Osteoblast (primary cell): ENCODE measurements at regions not wholly inside any gene's neighbourhood (a gene's known extent, or its start where the extent isn't known, plus 50 kb on each side); places are given as distances from the start of the nearest gene placed in this dataset.
A peak's percentile ranks its signal among the peaks of the same experiment; 100 is the strongest.

Source experiments
- DNase-seq: peaks from one replicate; pipeline ENCODE4 v3.0.0; 2011; ENCODE audit warnings: low spot score, mixed read lengths; ENCODE audit not compliant: insufficient read length; ENCODE audit errors: missing footprints
- H2AFZ ChIP-seq: 2 replicates; pipeline ENCODE4 v1.6.0; 2011; ENCODE audit warnings: mild to moderate bottlenecking, low read length
- H3K27ac ChIP-seq: 2 replicates; pipeline ENCODE4 v1.5.1; 2011; ENCODE audit warnings: mild to moderate bottlenecking, low read depth, low read length, moderate library complexity
- H3K27me3 ChIP-seq: 2 replicates; pipeline ENCODE4 v1.6.0; 2012; ENCODE audit warnings: mild to moderate bottlenecking, control low read depth, inconsistent platforms, low read length, moderate library complexity; ENCODE audit not compliant: insufficient read depth
- H3K36me3 ChIP-seq: 2 replicates; pipeline ENCODE4 v1.5.1; 2011; ENCODE audit warnings: mild to moderate bottlenecking, low read length, control low read depth, moderate library complexity; ENCODE audit not compliant: insufficient read depth
- H3K4me1 ChIP-seq: 2 replicates; pipeline ENCODE4 v1.5.1; 2011; ENCODE audit warnings: mild to moderate bottlenecking, low read length, control low read depth, moderate library complexity; ENCODE audit not compliant: insufficient read depth
- H3K4me2 ChIP-seq: 2 replicates; pipeline ENCODE4 v1.6.0; 2011; ENCODE audit warnings: mild to moderate bottlenecking, low read length; ENCODE audit not compliant: insufficient read depth
- H3K4me3 ChIP-seq: fragments of 200-600 bp; sonication (generic); 3 replicates; pipeline ENCODE4 v1.5.1; 2012; ENCODE audit warnings: mild to moderate bottlenecking, low read length, inconsistent platforms; ENCODE audit not compliant: insufficient read depth
- H3K79me2 ChIP-seq: 2 replicates; pipeline ENCODE4 v1.6.0; 2012; ENCODE audit warnings: mild to moderate bottlenecking, low read length, control low read depth, inconsistent platforms; ENCODE audit not compliant: insufficient read depth
- H3K9me3 ChIP-seq: 2 replicates; pipeline ENCODE4 v1.5.1; 2011; ENCODE audit warnings: low read depth, low read length, control low read depth
- H4K20me1 ChIP-seq: 2 replicates; pipeline ENCODE4 v1.6.0; 2012; ENCODE audit warnings: mild to moderate bottlenecking, low read length, control low read depth; ENCODE audit not compliant: insufficient read depth
- TF ChIP-seq, protein P1 (sequence below): IDR thresholded peaks from 2 replicates; pipeline ENCODE4 v1.5.1; 2011; ENCODE audit warnings: mild to moderate bottlenecking, low read depth, low read length, moderate library complexity; ENCODE audit errors: extremely low read depth

DNA sequence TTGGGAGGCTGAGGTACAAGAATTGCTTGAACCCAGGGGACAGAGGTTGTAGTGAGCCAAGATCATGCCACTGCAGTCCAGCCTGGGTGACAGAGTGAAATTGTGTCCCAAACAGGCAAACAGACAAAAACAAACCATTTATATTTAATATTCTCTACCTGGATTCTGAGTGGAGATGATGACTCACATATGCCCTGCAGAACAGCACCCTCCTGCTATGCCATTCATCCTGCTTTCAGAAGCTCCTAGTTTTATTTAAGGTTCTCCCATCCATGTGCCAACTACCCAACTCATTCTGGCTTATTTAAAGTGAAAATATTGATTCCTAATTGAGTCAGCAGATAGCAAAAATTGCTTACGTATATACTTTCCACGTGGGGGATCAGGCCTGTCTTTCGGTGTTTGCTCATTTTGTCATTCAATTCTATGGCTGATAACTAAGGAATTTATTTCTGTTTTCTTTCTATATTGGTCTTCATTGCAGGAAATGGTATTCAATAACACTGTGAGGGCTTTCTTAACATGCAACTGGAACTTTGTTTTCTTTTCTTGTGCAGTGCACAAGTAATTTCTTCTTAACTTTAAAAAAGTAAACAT, 459.1 kb upstream of the JAG1 start:
- no peaks in the 10 kb centered on the region for H3K4me1 ChIP-seq
- no peaks in the 10 kb centered on the region for H3K27me3 ChIP-seq
- TF ChIP-seq, protein P1, sequence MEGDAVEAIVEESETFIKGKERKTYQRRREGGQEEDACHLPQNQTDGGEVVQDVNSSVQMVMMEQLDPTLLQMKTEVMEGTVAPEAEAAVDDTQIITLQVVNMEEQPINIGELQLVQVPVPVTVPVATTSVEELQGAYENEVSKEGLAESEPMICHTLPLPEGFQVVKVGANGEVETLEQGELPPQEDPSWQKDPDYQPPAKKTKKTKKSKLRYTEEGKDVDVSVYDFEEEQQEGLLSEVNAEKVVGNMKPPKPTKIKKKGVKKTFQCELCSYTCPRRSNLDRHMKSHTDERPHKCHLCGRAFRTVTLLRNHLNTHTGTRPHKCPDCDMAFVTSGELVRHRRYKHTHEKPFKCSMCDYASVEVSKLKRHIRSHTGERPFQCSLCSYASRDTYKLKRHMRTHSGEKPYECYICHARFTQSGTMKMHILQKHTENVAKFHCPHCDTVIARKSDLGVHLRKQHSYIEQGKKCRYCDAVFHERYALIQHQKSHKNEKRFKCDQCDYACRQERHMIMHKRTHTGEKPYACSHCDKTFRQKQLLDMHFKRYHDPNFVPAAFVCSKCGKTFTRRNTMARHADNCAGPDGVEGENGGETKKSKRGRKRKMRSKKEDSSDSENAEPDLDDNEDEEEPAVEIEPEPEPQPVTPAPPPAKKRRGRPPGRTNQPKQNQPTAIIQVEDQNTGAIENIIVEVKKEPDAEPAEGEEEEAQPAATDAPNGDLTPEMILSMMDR = no peak
- no peak overlapping the region for H3K27ac ChIP-seq
- no peak overlapping the region for H3K4me3 ChIP-seq
- H3K79me2 ChIP-seq = no peaks in the 10 kb centered on the region
- H3K4me2 ChIP-seq = no peak overlapping the region
- no peaks in the 10 kb centered on the region for H3K36me3 ChIP-seq
- no peaks in the 10 kb centered on the region for H4K20me1 ChIP-seq
- no peak for DNase-seq
- no peaks in the 10 kb centered on the region for H3K9me3 ChIP-seq
- no peak overlapping the region for H2AFZ ChIP-seq

DNA sequence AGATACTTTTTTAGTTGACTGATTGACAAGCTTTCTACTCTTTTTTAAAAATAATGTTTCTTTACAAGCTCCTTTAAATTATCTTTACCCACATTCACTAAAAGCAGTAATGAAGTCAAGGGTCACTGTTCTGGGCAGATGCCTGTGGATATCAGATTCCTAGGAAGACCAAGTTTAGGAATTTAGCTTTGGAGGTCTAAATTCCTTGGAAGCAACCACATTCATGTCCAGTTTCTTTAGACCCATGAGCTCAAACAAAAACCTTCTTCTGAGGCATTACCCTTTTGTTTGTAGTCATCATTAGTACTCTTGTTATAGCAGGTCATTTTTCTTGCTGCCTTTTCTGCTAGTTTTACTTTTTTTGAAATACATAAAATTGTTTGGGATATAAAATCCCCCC, 462.9 kb upstream of the JAG1 start:
- Histone ChIP-seq H3K4me3 (no peak overlapping the region), H2AFZ (no peak overlapping the region), H3K4me2 (no peak overlapping the region), H3K4me1 (peaks cover 5% of the 10 kb centered on the region), H3K79me2 (no peaks in the 10 kb centered on the region), H3K9me3 (no peaks in the 10 kb centered on the region), H3K27me3 (no peaks in the 10 kb centered on the region), H3K36me3 (no peaks in the 10 kb centered on the region), H4K20me1 (no peaks in the 10 kb centered on the region), H3K27ac (no peak overlapping the region)
- DNase-seq = no peak
- TF ChIP-seq, protein P1 = no peak

DNA sequence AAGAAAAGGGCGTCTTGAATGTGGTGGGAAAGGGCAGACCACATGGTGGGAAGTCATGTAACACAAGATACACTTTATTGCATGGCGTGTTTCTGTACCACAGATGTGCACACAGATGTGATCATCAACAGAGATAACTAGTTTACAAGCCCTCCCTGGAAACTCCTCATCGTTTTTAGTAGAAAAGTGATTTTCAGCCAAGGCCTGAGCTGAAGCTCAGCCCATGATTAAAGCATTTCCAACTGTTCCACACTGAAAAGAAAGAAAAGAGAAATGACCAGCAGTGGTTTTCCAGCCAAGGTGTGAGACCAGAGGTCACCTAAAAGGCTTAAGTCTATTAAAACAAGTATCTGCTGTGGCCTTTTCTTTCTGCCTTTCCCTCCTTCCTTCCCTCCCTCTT, 463.9 kb upstream of the JAG1 start:
- no peaks in the 10 kb centered on the region for H4K20me1 ChIP-seq
- TF ChIP-seq, protein P1 = no peak
- no peak overlapping the region for H2AFZ ChIP-seq
- H3K4me3 ChIP-seq = no peak overlapping the region
- H3K79me2 ChIP-seq = no peaks in the 10 kb centered on the region
- H3K9me3 ChIP-seq = no peaks in the 10 kb centered on the region
- no peak overlapping the region for H3K4me2 ChIP-seq
- no peaks in the 10 kb centered on the region for H3K27me3 ChIP-seq
- no peak overlapping the region for H3K27ac ChIP-seq
- H3K36me3 ChIP-seq = no peaks in the 10 kb centered on the region
- peaks cover 6% of the 10 kb centered on the region for H3K4me1 ChIP-seq
- DNase-seq = no peak

DNA sequence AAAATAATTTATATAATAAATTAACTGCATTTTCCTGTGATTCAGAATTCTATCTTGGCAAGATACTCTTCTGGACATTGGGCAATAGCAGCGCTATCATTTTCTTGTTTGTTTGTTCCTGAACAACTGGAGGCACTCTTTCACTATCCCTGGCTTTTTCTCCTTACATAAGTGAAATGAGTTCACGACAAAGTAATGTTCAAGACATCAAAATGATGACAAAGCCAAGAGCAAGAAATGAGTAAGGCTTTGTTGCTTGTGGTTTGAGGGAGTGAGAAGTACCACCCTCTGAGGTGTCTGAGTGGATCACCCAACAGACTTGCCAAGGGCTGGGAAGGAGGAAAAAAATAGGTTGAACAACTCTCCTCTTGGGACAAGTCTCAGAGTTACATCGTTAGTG, 466.6 kb upstream of the JAG1 start:
- DNase-seq = peak; percentile 92
- peaks cover 27% of the 10 kb centered on the region for H3K4me1 ChIP-seq
- no peaks in the 10 kb centered on the region for H3K36me3 ChIP-seq
- H3K4me2 ChIP-seq = no peak overlapping the region
- no peaks in the 10 kb centered on the region for H3K9me3 ChIP-seq
- no peaks in the 10 kb centered on the region for H3K27me3 ChIP-seq
- H2AFZ ChIP-seq = no peak overlapping the region
- TF ChIP-seq, protein P1 = peak; percentile 12
- H3K4me3 ChIP-seq = no peak overlapping the region
- H3K79me2 ChIP-seq = no peaks in the 10 kb centered on the region
- peak overlapping the region; percentile 68 for H3K27ac ChIP-seq
- H4K20me1 ChIP-seq = no peaks in the 10 kb centered on the region
